ENCODE measurements at regions not wholly inside any gene's neighbourhood (a gene's known extent, or its start where the extent isn't known, plus 50 kb on each side); places are given as distances from the start of the nearest gene placed in this dataset.

GRCh38 chr2:6674381-6674780, 191.3 kb downstream of the CMPK2 start:
- TF ChIP-seq ZFX (IDR thresholded peaks at IDR 0.05; ENCODE audit: borderline replicate concordance) (no peak), CTCF (IDR thresholded peaks at IDR 0.05) (no peak)

Measured in 22Rv1 (cell line).